ENCODE measurements at regions not wholly inside any gene's neighbourhood (a gene's known extent, or its start where the extent isn't known, plus 50 kb on each side); places are given as distances from the start of the nearest gene placed in this dataset.

- DNase-seq (ENCODE audit: low spot score, unreplicated experiment) = no peak
- H3K36me3 Mint-ChIP-seq (ENCODE audit: insufficient read depth) = no peaks in the 10 kb centered on the region
- H3K4me3 Mint-ChIP-seq (ENCODE audit: low read depth) = no peak overlapping the region
- H3K4me1 Mint-ChIP-seq (ENCODE audit: low read depth) = no peaks in the 10 kb centered on the region
- no peak overlapping the region for H3K27ac Mint-ChIP-seq
- TF ChIP-seq CTCF (IDR thresholded peaks at IDR 0.05; ENCODE audit: unreplicated experiment) = no peak
- peaks cover 4% of the 10 kb centered on the region for H3K9me3 Mint-ChIP-seq (ENCODE audit: low read depth)
- H3K27me3 Mint-ChIP-seq = no peaks in the 10 kb centered on the region
Observed at GRCh38 chr7:53740971-53741370, 705.5 kb downstream of the POM121L12 start.

- no peaks in the 10 kb centered on the region for H3K36me3 Mint-ChIP-seq (ENCODE audit: insufficient read depth)
- TF ChIP-seq CTCF (IDR thresholded peaks at IDR 0.05; ENCODE audit: unreplicated experiment) = no peak
- no peak overlapping the region for H3K4me3 Mint-ChIP-seq (ENCODE audit: low read depth)
- H3K9me3 Mint-ChIP-seq (ENCODE audit: low read depth) = peaks cover 11% of the 10 kb centered on the region
- H3K27ac Mint-ChIP-seq = no peak overlapping the region
- no peaks in the 10 kb centered on the region for H3K27me3 Mint-ChIP-seq
- no peak for DNase-seq (ENCODE audit: low spot score, unreplicated experiment)
- no peaks in the 10 kb centered on the region for H3K4me1 Mint-ChIP-seq (ENCODE audit: low read depth)
Observed at GRCh38 chr7:53743697-53744402, 708.4 kb downstream of the POM121L12 start.

- DNase-seq (ENCODE audit: low spot score, unreplicated experiment) = no peak
Observed at GRCh38 chr7:53744403-53744760, 708.9 kb downstream of the POM121L12 start.

GRCh38 chr7:53756946-53757345 is 721.5 kb downstream of the POM121L12 start:
- no peak for TF ChIP-seq CTCF (IDR thresholded peaks at IDR 0.05; ENCODE audit: unreplicated experiment)
- no peaks in the 10 kb centered on the region for H3K27me3 Mint-ChIP-seq
- H3K4me3 Mint-ChIP-seq (ENCODE audit: low read depth) = no peak overlapping the region
- H3K4me1 Mint-ChIP-seq (ENCODE audit: low read depth) = no peaks in the 10 kb centered on the region
- no peaks in the 10 kb centered on the region for H3K36me3 Mint-ChIP-seq (ENCODE audit: insufficient read depth)
- H3K9me3 Mint-ChIP-seq (ENCODE audit: low read depth) = no peaks in the 10 kb centered on the region
- no peak overlapping the region for H3K27ac Mint-ChIP-seq
- DNase-seq (ENCODE audit: low spot score, unreplicated experiment) = no peak

More at GRCh38 chr7:53744403-53744760, 708.9 kb downstream of the POM121L12 start:
- H3K36me3 Mint-ChIP-seq (ENCODE audit: insufficient read depth) = no peaks in the 10 kb centered on the region
- H3K4me3 Mint-ChIP-seq (ENCODE audit: low read depth) = no peak overlapping the region
- no peaks in the 10 kb centered on the region for H3K27me3 Mint-ChIP-seq
- peaks cover 14% of the 10 kb centered on the region for H3K9me3 Mint-ChIP-seq (ENCODE audit: low read depth)
- H3K27ac Mint-ChIP-seq = no peak overlapping the region
- no peak for TF ChIP-seq CTCF (IDR thresholded peaks at IDR 0.05; ENCODE audit: unreplicated experiment)
- H3K4me1 Mint-ChIP-seq (ENCODE audit: low read depth) = no peaks in the 10 kb centered on the region

- H3K9me3 Mint-ChIP-seq (ENCODE audit: low read depth) = peaks cover 17% of the 10 kb centered on the region
- no peaks in the 10 kb centered on the region for H3K36me3 Mint-ChIP-seq (ENCODE audit: insufficient read depth)
- H3K27ac Mint-ChIP-seq = peak overlapping the region; percentile 3
- DNase-seq (ENCODE audit: low spot score, unreplicated experiment) = no peak
- peaks cover 2% of the 10 kb centered on the region for H3K4me1 Mint-ChIP-seq (ENCODE audit: low read depth)
- no peak for TF ChIP-seq CTCF (IDR thresholded peaks at IDR 0.05; ENCODE audit: unreplicated experiment)
- no peak overlapping the region for H3K4me3 Mint-ChIP-seq (ENCODE audit: low read depth)
- no peaks in the 10 kb centered on the region for H3K27me3 Mint-ChIP-seq
Observed at GRCh38 chr7:53768186-53768585, 732.8 kb downstream of the POM121L12 start.

Measured in progenitor cell of endocrine pancreas (in vitro differentiated cells).